ENCODE measurements at regions not wholly inside any gene's neighbourhood (a gene's known extent, or its start where the extent isn't known, plus 50 kb on each side); places are given as distances from the start of the nearest gene placed in this dataset.
A peak's percentile ranks its signal among the peaks of the same experiment; 100 is the strongest.

GRCh38 chr9:18359335-18359734 lies 114.6 kb upstream of the ADAMTSL1 start:
- TF ChIP-seq CTCF (IDR thresholded peaks at IDR 0.05; ENCODE audit: extremely low read depth in 1 of 2, insufficient read depth in 1 of 2, low read depth in 1 of 2, low read length in 2 of 2) (no peak), POLR2AphosphoS5 (IDR thresholded peaks at IDR 0.05; ENCODE audit: insufficient read depth, low read depth, low read length) (peak; percentile 35), POLR2A (IDR thresholded peaks at IDR 0.05; ENCODE audit: low read depth, low read length) (no peak), EZH2 (IDR thresholded peaks at IDR 0.05; ENCODE audit: borderline replicate concordance, low read depth, low read length, severe bottlenecking) (no peak), FOS (IDR thresholded peaks at IDR 0.05; ENCODE audit: borderline replicate concordance, insufficient read depth, low read length) (peak; percentile 87)
- TF ChIP-seq, protein P1, sequence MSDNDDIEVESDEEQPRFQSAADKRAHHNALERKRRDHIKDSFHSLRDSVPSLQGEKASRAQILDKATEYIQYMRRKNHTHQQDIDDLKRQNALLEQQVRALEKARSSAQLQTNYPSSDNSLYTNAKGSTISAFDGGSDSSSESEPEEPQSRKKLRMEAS (IDR thresholded peaks at IDR 0.05; ENCODE audit: insufficient read depth, insufficient read length), result no peak
